HG03460 (cell line): ENCODE measurements at regions not wholly inside any gene's neighbourhood (a gene's known extent, or its start where the extent isn't known, plus 50 kb on each side); places are given as distances from the start of the nearest gene placed in this dataset.
"Not testable (repeated sequence)": the region's sequence is repeated elsewhere in the genome, so short reads cannot be mapped to it uniquely, and the experiment has no call there.

Experiments used
- ATAC-seq: cut with Tn5 transposase; IDR thresholded peaks from one replicate; pipeline ENCODE4 v1.9.1; 2021; ENCODE audit not compliant: unreplicated experiment

DNA sequence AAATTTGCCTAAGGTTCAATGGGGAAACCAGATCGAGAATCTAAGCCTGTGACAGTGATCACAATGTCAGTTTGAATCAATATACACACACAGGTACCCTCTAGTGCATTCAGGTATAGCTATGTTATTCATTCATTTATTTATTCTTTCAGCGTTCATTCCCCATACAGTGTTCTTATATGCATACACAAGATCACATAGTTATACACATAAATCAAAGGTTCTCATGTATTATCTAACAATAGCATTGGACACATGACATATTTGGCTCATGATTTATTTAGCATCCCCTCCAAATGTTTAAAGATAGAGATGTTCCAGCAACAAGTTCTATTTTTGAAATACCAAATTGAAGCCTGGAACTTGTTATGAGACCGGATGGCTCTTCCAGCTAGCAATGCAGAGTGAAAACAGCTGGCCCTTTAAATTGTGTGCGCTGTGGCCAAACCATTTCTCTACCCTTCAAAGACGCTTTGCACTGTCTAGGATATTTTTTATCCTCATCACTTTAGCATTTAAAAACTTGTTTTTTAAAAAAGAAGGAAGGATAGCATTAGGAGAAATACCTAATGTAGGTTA, 131.0 kb downstream of the ATXN3L start:
- ATAC-seq: no peak

DNA sequence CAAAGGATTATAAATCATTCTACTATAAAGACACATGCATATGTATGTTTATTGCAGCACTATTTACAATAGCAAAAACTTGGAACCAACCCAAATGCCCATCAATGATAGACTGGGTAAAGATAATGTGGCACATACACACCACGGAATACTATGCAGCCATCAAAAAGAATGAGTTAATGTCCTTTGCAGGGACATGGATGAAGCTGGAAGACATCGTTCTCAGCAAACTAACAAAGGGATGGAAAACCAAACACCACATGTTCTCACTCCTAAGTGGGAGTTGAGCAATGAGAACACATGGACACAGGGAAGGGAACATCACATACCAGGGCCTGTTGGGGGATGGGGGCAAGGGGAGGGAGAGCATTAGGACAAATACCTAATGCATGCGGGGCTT, 133.2 kb downstream of the ATXN3L start:
- ATAC-seq: not testable (repeated sequence)

DNA sequence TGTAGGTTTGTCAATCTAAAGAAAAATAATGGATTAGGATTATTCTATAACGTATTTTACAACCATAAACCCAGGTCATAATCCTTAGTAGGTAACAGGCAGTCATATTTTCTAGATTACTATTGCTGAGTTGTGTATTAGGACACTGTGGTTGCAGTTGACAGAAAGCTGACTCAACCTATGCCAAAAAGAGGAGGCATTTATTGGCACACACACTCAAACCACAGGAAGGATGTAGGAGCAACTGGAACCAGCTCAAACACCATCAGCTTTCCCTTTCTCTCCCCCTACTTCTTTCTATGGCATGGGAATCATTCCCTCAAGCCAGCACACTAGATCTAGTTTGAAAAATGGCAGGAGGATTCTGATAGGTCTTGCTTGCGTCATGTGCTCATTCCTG, 136.4 kb upstream of the FAM9C start:
- ATAC-seq: no peak

DNA sequence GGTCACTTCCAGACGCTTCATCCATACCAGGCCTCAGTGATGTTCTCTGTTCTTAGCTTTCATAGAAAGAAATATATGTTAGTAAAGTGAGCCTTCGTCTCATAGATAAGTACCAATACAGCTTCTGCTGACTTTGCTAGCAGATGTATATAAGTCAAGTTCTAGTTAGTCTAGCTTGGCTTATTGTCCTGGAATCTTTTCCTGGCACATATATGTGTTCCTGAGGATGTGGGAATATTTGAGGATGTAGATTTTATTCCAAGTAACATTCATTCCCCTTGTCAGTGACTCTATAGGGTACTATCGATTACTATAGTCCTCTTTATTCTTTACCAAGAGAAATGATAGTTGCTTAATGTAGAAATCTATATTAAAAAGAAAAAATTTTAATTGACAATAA, 135.2 kb upstream of the FAM9C start:
- no peak for ATAC-seq

DNA sequence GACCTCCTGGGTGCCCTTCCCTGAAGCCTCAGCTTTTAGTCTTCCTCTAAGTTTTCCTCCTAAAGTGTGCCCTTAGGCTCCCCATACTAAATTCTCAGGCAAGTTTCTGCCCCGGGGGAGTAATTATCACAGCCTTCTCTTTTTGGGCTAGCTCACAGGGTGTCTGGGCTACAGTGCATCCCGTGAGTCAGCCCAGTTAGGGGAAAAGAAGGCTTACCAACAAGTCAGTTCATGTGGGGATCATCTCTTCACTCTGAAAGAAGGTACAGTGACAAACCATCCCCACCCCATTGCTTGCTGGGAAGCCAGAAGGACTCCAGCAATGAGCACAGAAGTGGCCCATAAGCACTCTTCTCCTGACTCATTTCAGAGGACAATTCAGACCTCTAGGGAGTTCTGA, 134.7 kb upstream of the FAM9C start:
- ATAC-seq: no peak

DNA sequence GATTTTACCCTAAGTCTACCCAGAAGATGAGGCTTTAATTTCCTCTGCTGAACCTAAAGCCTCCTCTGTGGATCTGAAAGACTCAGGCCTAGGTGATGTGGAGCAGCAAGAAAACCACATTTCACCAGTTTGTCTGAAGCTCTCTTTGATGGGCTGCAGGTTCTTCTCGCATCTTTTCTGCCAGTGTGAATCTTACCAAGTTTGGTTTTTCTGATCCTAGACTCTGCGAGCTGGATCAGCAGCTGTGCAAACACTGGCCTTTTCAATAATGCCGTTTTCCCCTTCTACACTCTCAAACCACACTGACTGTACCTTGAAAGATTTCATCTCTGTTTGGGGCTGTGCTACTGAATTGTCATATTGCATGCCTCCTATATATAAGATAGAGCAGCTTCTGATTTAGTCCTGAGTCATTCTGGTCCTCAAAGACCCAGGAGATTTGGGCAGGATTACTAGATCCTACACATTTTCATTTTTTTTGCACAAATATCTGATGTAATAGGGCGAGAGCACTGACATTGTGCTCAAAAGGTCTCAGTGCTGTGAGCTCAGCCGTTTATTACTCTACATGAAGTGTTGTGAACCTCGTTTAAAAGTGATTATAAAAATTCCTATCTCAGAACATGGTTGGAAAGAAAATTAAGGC, 133.6 kb upstream of the FAM9C start:
- no peak for ATAC-seq

DNA sequence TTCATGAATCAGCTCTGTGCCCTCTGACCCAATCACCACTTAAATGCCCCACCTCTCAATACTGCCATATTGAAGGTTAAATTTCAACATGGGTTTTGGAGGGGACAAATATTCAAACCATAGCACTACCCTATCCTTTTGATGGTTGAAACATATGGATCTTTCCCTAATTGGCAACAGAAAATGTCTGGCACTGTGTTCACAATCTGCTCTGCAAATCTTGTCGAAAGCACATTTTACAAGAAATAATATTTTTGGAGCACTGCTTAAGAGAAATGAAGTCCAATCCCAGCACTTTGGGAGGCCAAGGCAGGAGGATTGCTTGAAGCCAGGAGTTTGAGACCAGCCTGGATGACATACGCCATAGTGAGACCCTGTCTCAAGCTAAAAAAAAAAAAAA, 130.6 kb upstream of the FAM9C start:
- ATAC-seq: no peak

DNA sequence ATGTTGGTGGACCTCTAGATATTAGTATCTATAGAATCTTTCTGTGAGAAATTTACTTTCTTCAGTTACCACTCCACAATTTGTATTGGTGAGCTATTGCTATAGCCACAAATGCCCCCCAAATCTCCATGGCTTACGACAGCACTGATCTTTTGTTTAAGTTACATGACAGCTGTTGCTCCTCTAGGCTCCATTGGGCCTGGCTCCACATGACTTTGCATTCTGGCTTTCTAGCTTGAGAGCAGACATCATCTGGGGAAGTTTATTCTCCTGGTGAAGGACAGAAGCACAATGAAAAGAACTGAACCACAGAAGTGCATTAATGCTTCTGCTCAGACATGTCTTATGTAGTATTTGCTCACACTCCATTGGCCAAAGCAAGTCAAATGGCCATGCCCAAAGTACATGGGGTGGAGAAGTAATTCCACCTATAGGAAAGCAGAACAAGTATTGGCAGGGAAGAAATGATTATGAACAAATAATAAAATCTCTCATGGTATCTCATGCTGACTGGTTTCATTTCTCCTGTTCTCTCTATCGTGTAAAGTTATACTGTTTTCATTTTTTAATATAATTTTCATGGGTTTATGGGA, 126.6 kb upstream of the FAM9C start:
- ATAC-seq: no peak

DNA sequence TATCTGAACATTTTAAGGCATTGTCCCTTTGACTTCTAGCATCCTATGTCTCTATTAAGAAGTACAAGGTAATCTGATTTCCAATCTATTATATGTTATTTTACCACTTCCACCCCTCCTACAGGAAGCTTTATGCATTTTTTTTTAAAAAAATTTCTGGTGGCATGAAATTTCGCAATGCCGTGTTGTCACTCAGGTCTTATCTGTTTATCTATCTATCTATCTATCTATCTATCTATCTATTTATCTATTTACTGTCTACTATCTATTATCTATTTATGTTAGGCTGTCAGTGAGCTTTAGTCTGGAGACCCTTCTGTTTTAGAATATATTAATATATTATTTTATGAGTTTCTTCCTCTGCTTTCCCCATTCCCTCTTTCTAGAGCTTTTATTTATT, 125.3 kb upstream of the FAM9C start:
- no peak for ATAC-seq

DNA sequence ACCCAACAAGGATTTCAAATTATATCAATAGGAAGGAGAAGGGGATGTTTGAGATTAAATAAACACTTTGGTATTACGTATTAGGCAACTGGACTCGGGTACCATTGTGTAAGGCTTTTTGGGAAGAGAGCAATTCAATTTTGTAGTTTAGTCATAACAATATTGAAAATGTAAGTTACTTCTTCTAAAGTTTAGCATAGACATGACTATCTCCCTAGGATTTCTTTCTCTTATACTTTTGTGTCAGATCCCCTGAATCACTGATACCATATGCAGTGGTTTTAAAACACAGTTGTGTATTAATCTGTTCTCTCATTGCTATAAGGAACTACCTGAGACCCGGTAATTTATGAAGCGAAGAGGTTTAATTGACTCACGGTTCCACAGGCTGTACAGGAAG, 123.8 kb upstream of the FAM9C start:
- no peak for ATAC-seq

DNA sequence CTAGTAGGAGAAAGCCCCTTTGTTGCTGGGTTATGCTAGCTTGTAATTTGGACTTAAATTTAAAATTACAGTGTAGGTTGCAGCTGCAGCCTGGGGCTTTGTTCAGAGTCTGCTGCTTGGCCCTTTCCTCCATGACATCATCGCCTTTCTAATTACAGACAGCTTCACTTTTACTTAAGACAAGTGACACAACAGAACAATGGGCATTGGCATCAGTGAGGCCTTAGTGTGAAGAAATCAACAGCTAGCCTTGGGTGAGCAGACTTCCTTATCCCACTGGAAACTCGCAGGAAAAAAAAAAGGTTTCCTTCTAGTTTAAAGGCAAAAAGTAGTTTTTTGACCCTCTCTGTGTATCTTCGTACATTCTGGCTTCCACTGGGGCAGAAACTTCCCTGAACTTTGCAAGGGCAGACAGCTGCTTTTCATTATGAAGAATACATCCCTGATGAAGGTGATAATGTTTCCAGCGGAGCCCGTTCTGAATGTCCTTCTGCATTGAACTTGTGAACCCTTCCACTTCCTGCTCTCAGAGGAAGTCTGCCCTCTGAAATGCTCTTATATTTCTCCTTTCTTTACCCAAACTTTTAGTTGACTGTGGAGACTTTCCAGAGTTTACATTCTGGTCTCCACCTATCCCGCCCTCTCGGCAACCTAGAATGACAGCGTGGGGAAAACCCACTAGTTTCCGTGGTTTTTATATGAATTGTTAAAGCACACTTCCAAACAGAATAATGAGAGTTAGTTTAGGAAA, 123.2 kb upstream of the FAM9C start:
- no peak for ATAC-seq

DNA sequence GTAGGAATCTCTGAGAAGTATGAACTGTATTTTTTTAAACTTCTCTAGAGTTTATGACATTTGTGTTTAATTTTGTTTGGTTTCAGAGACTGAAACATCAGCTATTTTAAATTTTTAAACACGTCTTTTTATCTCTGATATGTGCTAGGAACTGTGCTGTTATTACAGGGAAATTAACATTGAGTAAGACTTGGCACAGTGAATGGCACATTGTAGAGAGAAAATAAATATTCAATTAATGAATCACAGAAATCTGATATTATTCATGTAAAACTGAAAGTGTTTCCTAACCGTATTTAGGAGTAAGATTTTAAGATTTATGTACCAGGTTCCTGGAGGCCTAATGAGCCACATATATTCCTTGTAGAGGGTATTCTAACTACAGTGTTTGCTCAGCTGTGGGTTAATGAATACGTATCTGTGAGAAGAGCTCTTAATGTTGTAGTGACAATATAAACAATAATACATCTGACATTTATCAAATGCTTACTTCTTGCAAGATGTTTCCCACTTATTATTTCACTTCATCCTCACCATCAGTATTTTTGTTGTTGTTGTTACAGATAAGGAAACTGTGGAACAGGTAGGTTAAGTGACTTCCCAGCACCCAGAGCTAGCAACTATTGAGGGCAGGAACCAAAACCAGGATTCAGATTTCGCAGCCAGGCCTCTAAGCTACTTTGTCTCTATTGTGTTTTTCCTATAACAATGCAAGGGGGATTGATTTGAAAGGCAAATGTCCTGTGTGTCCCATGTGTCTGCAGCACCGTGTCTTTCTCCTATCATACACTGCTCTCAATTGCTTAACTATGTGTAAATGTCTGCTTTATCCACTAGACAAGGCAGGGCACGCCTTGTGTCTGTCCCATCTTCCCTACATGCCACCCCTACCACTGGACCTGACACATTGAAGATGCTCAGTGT, 121.1 kb upstream of the FAM9C start:
- no peak for ATAC-seq

DNA sequence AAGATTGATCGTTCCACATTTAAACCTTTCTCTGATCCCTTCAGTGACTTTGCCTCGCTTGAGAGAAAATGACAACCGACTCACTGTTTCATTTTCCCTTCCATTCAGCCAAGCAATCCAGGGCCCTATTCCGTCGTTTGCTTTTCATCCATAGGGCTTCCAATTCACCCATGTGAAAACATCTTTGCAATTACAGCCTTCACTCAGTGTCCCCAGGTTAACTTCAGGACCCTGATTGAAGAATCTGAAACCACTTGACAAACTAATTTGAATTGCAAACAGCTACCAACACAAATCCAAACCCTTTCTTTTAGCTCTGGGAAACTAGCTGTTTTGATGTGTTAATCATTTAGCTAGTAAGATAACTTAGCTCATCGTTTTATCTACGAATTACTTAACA, 120.2 kb upstream of the FAM9C start:
- no peak for ATAC-seq

DNA sequence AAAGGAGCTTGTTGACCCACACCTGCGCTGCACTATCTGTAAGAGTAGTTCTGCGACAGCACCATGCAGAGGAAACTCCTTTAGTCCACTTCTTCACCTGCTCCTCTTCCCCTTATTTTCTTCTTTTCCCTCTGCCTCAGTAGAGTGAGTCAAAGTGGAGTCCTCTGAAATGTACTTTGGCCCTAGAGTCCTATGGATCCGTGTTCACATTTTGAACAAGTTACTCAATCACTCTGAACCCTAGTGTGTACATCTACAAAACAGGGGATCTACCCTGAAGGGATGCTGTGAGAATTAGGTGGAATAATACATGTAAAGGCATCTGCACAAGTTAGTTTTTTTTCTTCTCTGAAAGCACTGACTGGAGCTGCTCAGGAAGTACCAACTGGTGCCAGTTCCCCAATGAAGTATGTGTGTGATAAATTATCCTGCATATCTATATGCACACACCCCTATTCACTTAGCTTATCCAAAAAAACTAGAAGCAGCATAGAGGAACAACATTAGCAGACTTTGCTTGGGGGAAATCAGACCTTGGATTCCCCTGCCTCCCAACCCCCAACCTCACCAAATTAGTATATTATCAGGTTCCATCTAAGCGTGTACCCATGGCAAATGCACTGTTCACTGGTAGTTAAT, 118.5 kb upstream of the FAM9C start:
- ATAC-seq: no peak

DNA sequence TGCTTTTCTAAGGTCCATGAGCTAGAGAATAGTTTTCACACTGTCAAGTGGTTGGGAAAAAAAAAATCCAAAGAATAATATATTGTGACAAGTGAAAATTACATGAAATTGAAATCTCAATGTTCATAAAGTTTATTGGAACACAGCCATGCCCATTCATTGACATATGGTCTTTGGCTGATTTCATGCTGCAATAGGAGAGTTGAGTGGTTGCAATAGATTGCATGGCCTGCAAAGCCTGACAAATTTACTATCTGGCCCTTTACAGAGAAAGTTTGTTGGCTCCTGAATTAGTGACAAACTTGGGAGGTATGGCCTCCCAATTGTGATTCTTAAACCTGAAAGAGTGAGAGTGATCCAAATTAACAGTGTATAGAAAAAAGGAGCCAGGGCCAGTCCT, 115.5 kb upstream of the FAM9C start:
- ATAC-seq: no peak

DNA sequence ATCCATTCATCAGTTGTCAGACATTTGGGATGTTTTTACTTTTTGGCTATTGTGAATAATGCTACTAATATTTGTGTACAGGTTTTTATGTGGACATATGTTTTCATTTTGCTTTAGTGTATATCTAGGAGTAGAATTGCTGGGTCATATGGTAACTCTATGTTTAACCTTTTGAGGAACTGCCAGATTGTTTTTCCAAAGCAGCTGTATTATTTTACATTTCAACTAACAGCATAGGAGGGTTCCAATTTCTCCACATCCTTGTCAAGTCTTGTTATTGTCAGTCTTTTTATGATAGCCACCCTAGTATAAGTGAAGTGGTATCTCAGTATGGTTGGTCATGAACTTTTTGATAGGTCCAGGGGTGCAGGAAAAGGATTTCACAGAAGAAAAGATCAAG, 114.5 kb upstream of the FAM9C start:
- ATAC-seq: no peak

DNA sequence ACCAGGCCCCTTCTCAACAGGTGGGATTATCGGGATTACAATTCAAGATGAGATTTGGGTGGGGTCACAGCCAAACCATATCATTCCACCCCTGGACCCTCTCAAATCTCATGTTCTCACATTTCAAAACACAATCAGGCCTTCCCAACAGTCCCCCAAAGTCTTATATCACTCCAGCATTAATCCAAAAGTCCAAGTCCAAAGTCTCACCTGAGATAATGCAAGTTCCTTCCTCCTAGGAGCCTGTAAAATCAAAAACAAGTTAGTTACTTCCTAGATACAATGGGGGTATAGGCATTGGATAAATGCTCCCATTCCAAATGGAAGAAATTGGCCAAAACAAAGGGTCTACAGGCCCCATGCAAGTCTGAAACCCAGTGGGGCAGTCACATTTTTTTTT, 111.1 kb upstream of the FAM9C start:
- ATAC-seq: not testable (repeated sequence)

DNA sequence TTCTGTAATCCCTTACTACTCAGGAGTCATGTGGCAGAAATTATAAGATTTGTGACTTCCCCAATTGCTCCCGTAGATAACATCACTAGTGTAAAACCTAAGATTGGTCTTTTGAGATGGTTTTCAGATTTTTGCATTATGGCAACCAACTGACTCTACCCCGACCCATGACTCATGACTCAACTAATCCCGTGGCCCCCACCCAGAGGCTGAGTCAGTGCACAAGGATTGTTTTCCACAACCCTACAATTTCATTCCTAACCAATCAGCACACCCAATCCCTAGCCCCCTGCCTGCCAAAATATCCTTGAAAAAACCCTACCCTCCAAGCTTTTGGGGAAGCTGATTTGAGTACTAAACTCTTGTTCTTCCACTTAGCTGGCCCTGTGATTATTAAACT, 109.4 kb upstream of the FAM9C start:
- ATAC-seq: no peak

DNA sequence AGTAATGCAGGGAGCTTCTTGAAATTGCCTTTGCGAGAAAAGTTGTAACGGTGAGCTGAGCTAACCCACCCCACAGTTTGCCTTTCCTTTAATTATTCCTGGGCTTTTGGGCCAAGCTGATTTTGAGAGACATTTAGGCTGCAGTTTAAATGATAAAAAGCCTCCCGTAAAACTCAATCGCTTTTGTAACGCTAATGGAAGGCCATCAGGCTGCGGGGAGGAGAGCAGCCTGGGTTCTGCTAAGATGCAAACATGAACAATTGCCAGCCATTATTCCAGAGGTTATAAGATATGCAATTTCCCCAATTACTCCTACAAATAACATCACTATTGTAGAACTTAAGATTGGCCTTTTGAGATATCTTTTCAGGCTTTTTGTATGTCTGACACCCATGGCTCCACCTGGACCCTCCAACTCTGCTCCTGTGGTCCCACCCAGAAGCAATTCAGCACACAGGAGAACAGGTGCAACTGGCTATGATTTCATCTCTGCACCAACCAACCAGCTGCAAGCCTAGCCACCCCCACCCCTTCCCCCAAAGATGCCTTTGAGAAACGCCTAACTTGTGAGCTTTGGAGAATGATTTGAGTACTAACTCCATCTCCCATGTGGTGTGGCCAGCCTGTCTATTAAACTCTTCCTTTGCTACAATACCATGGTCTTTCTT, 108.2 kb upstream of the FAM9C start:
- ATAC-seq: no peak
